HK-2 (cell line): ENCODE measurements at regions not wholly inside any gene's neighbourhood (a gene's known extent, or its start where the extent isn't known, plus 50 kb on each side); places are given as distances from the start of the nearest gene placed in this dataset.

ENCODE experiments used
- DNase-seq: peaks from one replicate; pipeline ENCODE4 v3.0.0-alpha.2; 2018; ENCODE audit not compliant: unreplicated experiment

GRCh38 chr3:76969996-76970615 lies 69.8 kb upstream of the ROBO2 start:
- no peak for DNase-seq

GRCh38 chr3:76972624-76973296 lies 67.1 kb upstream of the ROBO2 start:
- no peak for DNase-seq

GRCh38 chr3:76976996-76977395 lies 62.9 kb upstream of the ROBO2 start:
- no peak for DNase-seq

GRCh38 chr3:76985645-76986044 lies 54.3 kb upstream of the ROBO2 start:
- DNase-seq: no peak

- no peak for DNase-seq
Measured at GRCh38 chr3:76986876-76987474, 52.9 kb upstream of the ROBO2 start.
